Activated CD4-positive, CD25-positive, alpha-beta regulatory T cell treated with anti-CD3 and anti-CD28 coated beads, Interleukin-2, amount 50 U/mL, for 16 hours (primary cell): ENCODE measurements at regions not wholly inside any gene's neighbourhood (a gene's known extent, or its start where the extent isn't known, plus 50 kb on each side); places are given as distances from the start of the nearest gene placed in this dataset.
"Not testable (repeated sequence)": the region's sequence is repeated elsewhere in the genome, so short reads cannot be mapped to it uniquely, and the experiment has no call there.

ENCODE experiments used
- DNase-seq: peaks from one replicate; pipeline ENCODE4 v3.0.0-alpha.2; 2020; ENCODE audit warnings: low read depth, low spot score

- DNase-seq = no peak
These were observed 96.1 kb upstream of the GRIP1 start for GRCh38 chr12:66774929-66775328.

GRCh38 chr12:66775871-66776270 lies 97.0 kb upstream of the GRIP1 start:
- no peak for DNase-seq

- no peak for DNase-seq
These were observed 98.1 kb upstream of the GRIP1 start for GRCh38 chr12:66776974-66777373.

GRCh38 chr12:66779466-66779865 lies 100.6 kb upstream of the GRIP1 start:
- no peak for DNase-seq

- DNase-seq = no peak
These were observed 107.8 kb upstream of the GRIP1 start for GRCh38 chr12:66786531-66787308.

GRCh38 chr12:66799551-66799950 lies 120.7 kb upstream of the GRIP1 start:
- no peak for DNase-seq

- no peak for DNase-seq
These were observed 121.2 kb upstream of the GRIP1 start for GRCh38 chr12:66800046-66800445.

GRCh38 chr12:66803930-66804329 lies 125.1 kb upstream of the GRIP1 start:
- no peak for DNase-seq

GRCh38 chr12:66804563-66804974 lies 125.7 kb upstream of the GRIP1 start:
- no peak for DNase-seq

- no peak for DNase-seq
These were observed 129.7 kb upstream of the GRIP1 start for GRCh38 chr12:66808606-66809005.

GRCh38 chr12:66813137-66813892 lies 134.4 kb upstream of the GRIP1 start:
- DNase-seq = no peak

GRCh38 chr12:66819587-66819986 lies 140.7 kb upstream of the GRIP1 start:
- no peak for DNase-seq

- no peak for DNase-seq
These were observed 144.1 kb upstream of the GRIP1 start for GRCh38 chr12:66822961-66823360.

GRCh38 chr12:66823857-66824570 lies 145.1 kb upstream of the GRIP1 start:
- no peak for DNase-seq

- not testable (repeated sequence) for DNase-seq
These were observed 147.0 kb upstream of the GRIP1 start for GRCh38 chr12:66825921-66826320.

GRCh38 chr12:66829660-66830325 lies 150.9 kb upstream of the GRIP1 start:
- DNase-seq = no peak

GRCh38 chr12:66831495-66831894 lies 152.6 kb upstream of the GRIP1 start:
- no peak for DNase-seq

GRCh38 chr12:66832997-66833396 lies 154.1 kb upstream of the GRIP1 start:
- no peak for DNase-seq

- no peak for DNase-seq
These were observed 157.9 kb upstream of the GRIP1 start for GRCh38 chr12:66836623-66837310.

GRCh38 chr12:66837311-66837627 lies 158.4 kb upstream of the GRIP1 start:
- DNase-seq = no peak

- no peak for DNase-seq
These were observed 159.5 kb upstream of the GRIP1 start for GRCh38 chr12:66838366-66838765.
